ENCODE measurements at regions not wholly inside any gene's neighbourhood (a gene's known extent, or its start where the extent isn't known, plus 50 kb on each side); places are given as distances from the start of the nearest gene placed in this dataset.
"Not testable (repeated sequence)": the region's sequence is repeated elsewhere in the genome, so short reads cannot be mapped to it uniquely, and the experiment has no call there.

- not testable (repeated sequence) for DNase-seq
These were observed 1811.4 kb downstream of the EFNA5 start for GRCh38 chr5:105859350-105859749.

- no peak for DNase-seq
These were observed 1821.0 kb downstream of the EFNA5 start for GRCh38 chr5:105849701-105850100.

DNA sequence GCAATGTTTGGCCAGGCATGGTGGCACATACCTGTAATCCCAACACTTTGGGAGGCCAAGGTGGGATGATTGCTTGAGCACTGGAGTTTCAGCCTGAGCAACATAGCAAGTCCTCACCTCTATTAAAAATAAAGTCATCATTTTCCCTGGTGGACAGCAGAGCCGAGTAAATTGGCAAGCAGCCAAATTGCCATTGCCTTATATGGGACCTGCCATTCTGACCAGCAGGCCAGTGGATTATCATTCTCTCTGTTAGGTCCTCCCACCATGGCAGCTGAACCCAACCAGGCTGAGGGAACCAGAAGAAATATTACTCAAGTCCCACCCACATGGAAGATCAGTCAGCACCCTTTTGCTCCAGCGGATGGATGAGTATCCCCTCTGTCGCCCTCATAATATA, 1829.9 kb downstream of the EFNA5 start:
- no peak for DNase-seq

DNA sequence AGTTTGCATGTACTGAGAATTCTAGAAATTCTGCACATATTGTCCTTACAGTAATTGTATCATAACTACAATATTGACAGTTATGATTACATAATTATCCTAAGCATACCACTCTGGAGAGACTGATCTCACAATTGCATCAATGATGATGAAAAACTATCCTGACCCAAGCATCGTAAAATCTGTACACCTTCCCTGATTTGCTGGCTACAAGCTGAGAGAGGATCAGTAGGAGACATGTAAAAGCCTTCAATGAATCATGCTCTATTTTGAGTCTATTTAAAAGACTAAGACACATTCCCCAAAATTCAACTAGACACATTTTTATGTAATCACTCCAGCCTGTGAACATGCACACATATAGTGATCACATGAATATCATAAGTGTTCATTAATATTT, 1833.8 kb downstream of the EFNA5 start:
- no peak for DNase-seq

GRCh38 chr5:105836268-105836667, 1834.5 kb downstream of the EFNA5 start:
- DNase-seq = no peak

- no peak for DNase-seq
These were observed 1841.9 kb downstream of the EFNA5 start for GRCh38 chr5:105828821-105829220.

DNA sequence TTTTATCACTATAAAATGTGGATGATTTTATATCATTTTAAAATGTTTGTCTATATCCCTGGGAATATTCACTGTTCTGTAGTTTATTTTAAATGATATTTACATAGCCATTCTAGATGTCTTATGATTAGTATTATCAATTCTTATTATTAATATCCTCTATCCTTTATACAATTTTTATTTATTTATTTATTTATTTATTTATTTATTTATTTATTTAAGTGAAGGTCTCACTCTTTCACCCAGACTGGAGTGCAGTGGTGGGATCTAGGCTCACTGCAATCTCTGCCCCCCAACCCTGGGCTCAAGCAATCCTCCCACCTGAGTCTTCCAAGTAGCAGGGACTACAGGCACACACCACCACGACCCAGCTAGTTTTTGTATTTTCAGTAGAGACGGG, 1848.9 kb downstream of the EFNA5 start:
- no peak for DNase-seq

DNA sequence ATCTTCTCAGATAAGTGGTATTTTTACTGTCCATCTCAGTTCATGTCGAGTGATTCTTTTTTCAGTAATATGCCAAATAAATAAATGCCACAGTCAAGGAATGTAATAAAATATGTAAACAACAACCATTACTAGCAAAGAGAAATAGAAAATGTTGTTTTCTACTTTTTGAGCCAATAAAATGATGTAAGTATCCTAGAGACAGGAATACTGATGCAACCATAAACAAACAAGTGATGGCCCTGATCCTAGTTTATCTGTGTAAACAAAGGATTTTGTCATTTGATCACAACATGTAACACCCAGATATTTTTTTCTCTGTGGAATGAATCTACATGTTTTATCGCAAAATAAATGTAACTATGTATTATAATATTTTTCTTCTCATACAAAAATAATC, 1852.8 kb downstream of the EFNA5 start:
- no peak for DNase-seq

GRCh38 chr5:105817416-105817815, 1853.3 kb downstream of the EFNA5 start:
- DNase-seq = no peak

- no peak for DNase-seq
These were observed 1853.8 kb downstream of the EFNA5 start for GRCh38 chr5:105816961-105817360.

DNA sequence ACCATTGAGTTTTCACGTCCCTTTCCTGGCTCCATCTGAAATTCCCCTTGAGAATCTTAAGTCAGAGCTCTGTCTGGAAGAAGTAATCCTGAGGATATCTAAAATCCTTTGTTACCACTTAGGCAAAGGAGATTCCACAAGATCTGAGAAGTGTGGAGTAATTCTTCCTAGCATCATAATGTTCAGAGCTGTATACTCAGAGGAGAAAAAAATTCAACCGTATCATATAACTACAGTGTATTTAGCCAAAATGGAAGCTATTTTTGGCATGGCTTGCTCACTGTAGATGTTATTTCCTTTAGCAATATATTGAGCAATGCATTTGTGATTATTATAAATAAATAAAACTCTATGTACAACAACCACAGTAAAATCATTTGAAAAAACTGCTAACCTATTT, 1858.4 kb downstream of the EFNA5 start:
- no peak for DNase-seq

- no peak for DNase-seq
These were observed 1862.8 kb downstream of the EFNA5 start for GRCh38 chr5:105807951-105808350.

- DNase-seq = no peak
These were observed 1863.4 kb downstream of the EFNA5 start for GRCh38 chr5:105807290-105807689.

DNA sequence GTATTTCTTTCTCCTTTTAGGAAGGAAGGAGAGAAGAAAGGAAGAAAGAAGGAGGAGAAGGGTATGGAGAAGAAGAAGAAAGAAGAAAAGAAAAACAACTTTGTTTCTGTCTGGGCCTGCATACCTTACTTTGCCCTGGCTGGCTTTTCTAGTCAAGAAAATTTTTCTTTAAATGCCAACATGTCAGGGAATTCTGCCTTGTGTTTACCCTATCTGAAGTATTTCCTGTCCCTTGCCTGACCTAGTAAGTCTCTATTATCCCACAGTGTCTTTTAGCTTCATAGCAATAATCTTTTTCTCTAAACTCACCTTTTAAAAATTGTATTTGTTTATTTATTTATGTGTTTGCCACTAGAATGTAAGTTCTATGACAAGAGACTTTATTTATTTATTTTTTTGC, 1864.1 kb downstream of the EFNA5 start:
- no peak for DNase-seq

- DNase-seq = no peak
These were observed 1867.3 kb downstream of the EFNA5 start for GRCh38 chr5:105803431-105803830.

DNA sequence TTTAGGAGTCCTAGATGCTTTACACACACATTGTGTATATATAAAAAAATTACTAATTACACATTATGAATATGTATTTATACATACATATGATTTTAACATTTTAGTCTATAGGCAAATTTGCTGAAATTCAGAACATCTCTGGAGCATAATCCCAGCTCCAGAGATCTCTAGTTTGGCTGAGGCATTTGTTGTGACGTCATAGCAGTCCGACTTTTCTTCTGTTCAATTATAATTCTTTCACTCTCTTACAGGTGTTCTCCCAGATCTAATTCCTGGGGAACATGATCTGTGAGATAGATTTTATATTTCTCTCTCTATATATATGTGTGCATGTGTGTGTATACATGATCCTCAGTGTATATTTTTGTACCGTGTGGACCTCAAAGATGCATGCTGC, 1876.2 kb downstream of the EFNA5 start:
- no peak for DNase-seq

- no peak for DNase-seq
These were observed 1881.5 kb downstream of the EFNA5 start for GRCh38 chr5:105789246-105789645.

DNA sequence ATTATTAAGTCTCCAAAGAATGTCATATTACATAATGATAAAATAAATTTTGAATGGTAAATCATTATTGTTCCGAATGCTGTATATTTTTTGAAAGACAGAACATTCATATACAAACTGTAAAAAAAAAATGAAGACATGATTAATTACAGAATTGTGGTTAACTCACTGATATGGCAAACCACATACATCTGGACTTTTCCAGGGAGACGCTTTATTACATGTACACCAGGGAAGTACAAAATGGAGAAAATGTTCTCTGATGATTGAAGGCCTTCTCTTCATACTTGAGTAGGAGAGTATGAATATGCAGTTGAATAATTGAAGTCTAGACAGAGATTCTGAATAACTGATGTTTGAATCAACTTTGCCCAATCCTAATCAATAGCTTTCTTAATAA, 1886.9 kb downstream of the EFNA5 start:
- DNase-seq = no peak

GRCh38 chr5:105782501-105782900, 1888.2 kb downstream of the EFNA5 start:
- DNase-seq = no peak

DNA sequence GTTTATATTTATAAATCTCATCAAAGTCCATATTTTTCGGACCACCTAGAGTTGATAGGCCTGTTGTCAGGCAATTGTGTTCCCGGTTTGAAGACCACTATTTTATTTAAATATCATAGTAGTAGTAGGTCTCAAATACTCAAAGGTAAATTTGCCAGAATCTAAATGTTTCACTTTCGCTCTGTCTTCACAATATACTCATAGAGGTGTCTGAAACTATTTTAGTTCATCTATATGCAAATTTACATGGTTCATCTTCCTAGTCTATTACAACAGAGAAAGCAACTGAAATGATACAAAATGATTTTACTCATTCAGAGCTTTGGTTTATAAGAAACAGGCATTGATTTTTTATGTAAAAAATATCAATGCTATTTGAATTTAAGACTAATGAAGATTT, 1897.5 kb downstream of the EFNA5 start:
- DNase-seq = no peak

DNA sequence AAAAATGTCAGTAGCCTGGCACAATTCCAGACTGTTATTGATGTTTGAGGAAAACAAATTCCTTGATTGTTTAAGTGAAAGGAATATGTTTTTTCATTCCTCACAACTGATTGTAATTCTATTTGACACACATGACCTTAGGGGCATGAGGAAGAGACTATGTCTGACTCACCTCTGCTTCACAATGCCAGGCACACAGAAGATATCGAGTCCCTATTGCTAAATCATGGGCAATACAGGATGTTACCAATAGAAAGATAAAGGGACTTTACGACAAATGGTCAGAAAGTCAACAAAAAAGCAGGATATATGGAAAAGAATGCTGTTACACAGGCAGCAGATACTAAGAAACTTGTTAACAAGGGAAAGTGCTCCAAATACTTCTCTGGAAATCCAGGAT, 1903.5 kb downstream of the EFNA5 start:
- no peak for DNase-seq

DNA sequence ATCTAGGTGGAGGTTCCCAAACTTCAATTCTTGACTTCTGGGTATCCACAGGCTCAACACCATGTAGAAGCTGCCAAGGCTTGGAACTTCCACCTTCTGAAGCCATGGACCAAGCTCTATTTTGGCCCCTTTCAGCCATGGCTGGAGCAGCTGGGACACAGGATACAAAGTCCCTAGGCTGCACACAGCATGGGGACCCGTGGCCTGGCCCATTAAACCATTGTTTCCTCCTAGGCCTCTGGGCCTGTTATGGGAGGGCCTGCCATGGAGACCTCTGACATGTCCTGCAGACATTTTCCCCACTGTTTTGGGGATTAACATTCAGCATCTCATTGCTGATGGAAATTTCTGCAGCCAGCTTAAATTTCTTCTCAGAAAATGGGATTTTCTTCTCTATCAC, 1908.0 kb downstream of the EFNA5 start:
- DNase-seq = no peak

GRCh38 chr5:105754056-105754455, 1916.7 kb downstream of the EFNA5 start:
- DNase-seq = no peak

DNA sequence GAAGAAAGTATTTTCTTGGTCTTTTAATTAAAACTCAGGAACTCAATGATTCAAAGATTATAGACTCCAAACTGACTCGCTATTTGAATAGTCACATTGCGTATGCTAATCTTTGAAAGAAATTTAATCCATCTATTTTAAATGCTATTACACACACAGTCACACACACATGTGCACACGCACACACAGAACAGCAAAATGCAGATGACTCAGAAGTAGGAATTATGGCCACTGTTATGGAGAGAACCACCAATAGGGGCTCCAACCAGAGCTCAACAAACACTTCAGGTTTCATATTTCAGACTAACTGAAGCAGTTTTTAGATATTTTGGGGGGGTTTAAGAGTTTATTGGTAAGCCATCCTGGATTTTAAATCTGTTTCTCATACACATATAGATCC, 1917.9 kb downstream of the EFNA5 start:
- DNase-seq = no peak

- DNase-seq = no peak
These were observed 1918.8 kb downstream of the EFNA5 start for GRCh38 chr5:105751908-105752307.

GRCh38 chr5:105745111-105745510, 1925.6 kb downstream of the EFNA5 start:
- DNase-seq = no peak

Measured in stimulated activated CD4-positive, alpha-beta T cell treated with anti-CD3 and anti-CD28 coated beads, Interleukin-2, amount 100 ng/mL, for 24 hours (primary cell).